Caco-2 (cell line): ENCODE measurements at regions not wholly inside any gene's neighbourhood (a gene's known extent, or its start where the extent isn't known, plus 50 kb on each side); places are given as distances from the start of the nearest gene placed in this dataset.

Source experiments
- BruUV-seq: library from RNA; stranded (reverse); fragments of 400-500 nt; replicated peaks from 2 replicates; lab custom pipeline; 2021; lab: Mats Ljungman, UMichigan
- CTCF ChIA-PET: fragments of 300-600 bp; sonication (Branson Sonifier 250); formaldehyde crosslinking; loops from one replicate; lab custom pipeline; 2022; ENCODE audit warnings: antibody characterized with exemption; lab: Charles Lee
- POLR2A ChIA-PET: fragments of 300-600 bp; sonication (Branson Sonifier 250); formaldehyde crosslinking; loops from one replicate; lab custom pipeline; 2022; ENCODE audit warnings: antibody characterized with exemption; lab: Charles Lee
- DNase-seq, 2 experiments: peaks; one replicate each; pipeline versions ENCODE4 v3.0.0 to v3.0.0-alpha.2; 2020 to 2022
- H3K27me3 ChIP-seq: replicated peaks from 2 replicates; pipeline ENCODE4 v1.6.0; 2011; ENCODE audit warnings: low read length; ENCODE audit not compliant: control insufficient read depth, insufficient read depth
- H3K36me3 ChIP-seq: 2 replicates; pipeline ENCODE4 v1.5.1; 2011; ENCODE audit warnings: low read length; ENCODE audit not compliant: control insufficient read depth, insufficient read depth
- H3K4me1 ChIP-seq: fragments of 250-450 bp; sonication (Bioruptor Pico); 2 replicates; pipeline ENCODE4 v1.5.1; 2020; ENCODE audit warnings: mild to moderate bottlenecking
- H3K4me3 ChIP-seq: 2 replicates; pipeline ENCODE4 v1.5.1; 2011; ENCODE audit warnings: low read depth, mild to moderate bottlenecking, control low read depth, low read length
- H3K9me3 ChIP-seq: fragments of 250-450 bp; sonication (Bioruptor Pico); 2 replicates; pipeline ENCODE4 v1.5.1; 2020; ENCODE audit warnings: mild to moderate bottlenecking, moderate library complexity
- H3K27ac Mint-ChIP-seq: one replicate; pipeline ENCODE4 v1.8.0; 2022; ENCODE audit warnings: mixed read lengths; ENCODE audit not compliant: unreplicated experiment
- H3K27me3 Mint-ChIP-seq: one replicate; pipeline ENCODE4 v1.8.0; 2022; ENCODE audit warnings: mixed read lengths; ENCODE audit not compliant: insufficient read depth, unreplicated experiment
- H3K36me3 Mint-ChIP-seq: one replicate; pipeline ENCODE4 v1.8.0; 2022; ENCODE audit warnings: mild to moderate bottlenecking, mixed read lengths; ENCODE audit not compliant: insufficient read depth, unreplicated experiment
- H3K4me1 Mint-ChIP-seq: one replicate; pipeline ENCODE4 v1.8.0; 2022; ENCODE audit warnings: low read depth, mixed read lengths; ENCODE audit not compliant: unreplicated experiment
- H3K4me3 Mint-ChIP-seq: one replicate; pipeline ENCODE4 v1.8.0; 2022; ENCODE audit warnings: mild to moderate bottlenecking, moderate library complexity, mixed read lengths; ENCODE audit not compliant: unreplicated experiment
- H3K9me3 Mint-ChIP-seq: one replicate; pipeline ENCODE4 v1.8.0; 2022; ENCODE audit warnings: mixed read lengths; ENCODE audit not compliant: unreplicated experiment
- CTCF ChIP-seq, 2 experiments: fragments of 200-600 bp in 1 of 2; IDR thresholded peaks; 1 replicate in 1 of 2; 2 replicates in 1 of 2; pipeline versions ENCODE4 v1.5.1 to v1.8.0; 2011 to 2022; ENCODE audit warnings: antibody characterized with exemption in 1 of 2, control low read depth in 1 of 2, inconsistent platforms in 1 of 2, low read depth in 1 of 2, low read length in 1 of 2, mild to moderate bottlenecking in 1 of 2, moderate library complexity in 1 of 2; ENCODE audit not compliant: insufficient read depth in 1 of 2, severe bottlenecking in 1 of 2, unreplicated experiment in 1 of 2
- intact Hi-C: fragments of 100-400 bp; cut with micrococcal nuclease; formaldehyde crosslinking; loops from one replicate; pipeline ENCODE4 v1.10.0; 2022; ENCODE audit not compliant: unreplicated experiment

GRCh38 chr4:3854661-3855060 lies 88.5 kb downstream of the ADRA2C start:
- DNase-seq: no peak
- H3K27me3 ChIP-seq: no peaks in the 10 kb centered on the region
- no peaks in the 10 kb centered on the region for H3K36me3 ChIP-seq
- H3K4me3 Mint-ChIP-seq: no peak overlapping the region
- no TSS peak for BruUV-seq
- CTCF ChIA-PET: no interaction called here
- no peaks in the 10 kb centered on the region for H3K36me3 Mint-ChIP-seq
- H3K4me1 ChIP-seq: no peaks in the 10 kb centered on the region
- POLR2A ChIA-PET: no interaction called here
- no peak for TF ChIP-seq CTCF (IDR thresholded peaks at IDR 0.05; ENCODE audit: insufficient read depth in 1 of 2, low read depth in 1 of 2, low read length in 1 of 2, severe bottlenecking in 1 of 2, unreplicated experiment in 1 of 2)
- H3K27me3 Mint-ChIP-seq: peaks cover 15% of the 10 kb centered on the region
- no peak overlapping the region for H3K27ac Mint-ChIP-seq
- no peak overlapping the region for H3K4me3 ChIP-seq
- intact Hi-C loops: no loop called here
- H3K9me3 Mint-ChIP-seq: peaks cover 4% of the 10 kb centered on the region
- H3K4me1 Mint-ChIP-seq: no peaks in the 10 kb centered on the region
- no peaks in the 10 kb centered on the region for H3K9me3 ChIP-seq

GRCh38 chr4:3855646-3856045 lies 89.5 kb downstream of the ADRA2C start:
- no peaks in the 10 kb centered on the region for H3K9me3 ChIP-seq
- intact Hi-C loops: no loop called here
- ChIA-PET POLR2A (no interaction called here), CTCF (no interaction called here)
- no peaks in the 10 kb centered on the region for H3K27me3 ChIP-seq
- BruUV-seq: no TSS peak
- H3K4me3 Mint-ChIP-seq: no peak overlapping the region
- no peaks in the 10 kb centered on the region for H3K36me3 ChIP-seq
- no peak overlapping the region for H3K4me3 ChIP-seq
- H3K4me1 ChIP-seq: no peaks in the 10 kb centered on the region
- TF ChIP-seq CTCF (IDR thresholded peaks at IDR 0.05; ENCODE audit: insufficient read depth in 1 of 2, low read depth in 1 of 2, low read length in 1 of 2, severe bottlenecking in 1 of 2, unreplicated experiment in 1 of 2): no peak
- peaks cover 15% of the 10 kb centered on the region for H3K27me3 Mint-ChIP-seq
- H3K27ac Mint-ChIP-seq: no peak overlapping the region
- H3K4me1 Mint-ChIP-seq: no peaks in the 10 kb centered on the region
- no peak for DNase-seq
- no peaks in the 10 kb centered on the region for H3K36me3 Mint-ChIP-seq
- H3K9me3 Mint-ChIP-seq: no peaks in the 10 kb centered on the region

GRCh38 chr4:3856604-3857204 lies 90.5 kb downstream of the ADRA2C start:
- no TSS peak for BruUV-seq
- peaks cover 15% of the 10 kb centered on the region for H3K27me3 Mint-ChIP-seq

More at GRCh38 chr4:3856604-3857204, 90.5 kb downstream of the ADRA2C start:
- Mint-ChIP-seq H3K4me1 (no peaks in the 10 kb centered on the region), H3K36me3 (no peaks in the 10 kb centered on the region), H3K4me3 (no peak overlapping the region), H3K27ac (no peak overlapping the region), H3K9me3 (no peaks in the 10 kb centered on the region)
- ChIA-PET CTCF (interaction anchor here (1.1 kb wide), 1 partner anchor 24 kb away, joined by 5 read pairs; no protein-coding TSS in a partner anchor), POLR2A (no interaction called here)
- no peak for TF ChIP-seq CTCF (IDR thresholded peaks at IDR 0.05; ENCODE audit: insufficient read depth in 1 of 2, low read depth in 1 of 2, low read length in 1 of 2, severe bottlenecking in 1 of 2, unreplicated experiment in 1 of 2)
- no peaks in the 10 kb centered on the region for H3K27me3 ChIP-seq
- no peak overlapping the region for H3K4me3 ChIP-seq
- intact Hi-C loops: no loop called here
- no peaks in the 10 kb centered on the region for H3K4me1 ChIP-seq
- H3K36me3 ChIP-seq: no peaks in the 10 kb centered on the region
- H3K9me3 ChIP-seq: no peaks in the 10 kb centered on the region
- no peak for DNase-seq
